IPS-NIHi7 (cell line): ENCODE measurements at regions not wholly inside any gene's neighbourhood (a gene's known extent, or its start where the extent isn't known, plus 50 kb on each side); places are given as distances from the start of the nearest gene placed in this dataset.

Experiments used
- DNase-seq: peaks from one replicate; pipeline ENCODE4 v3.0.0; 2012; ENCODE audit warnings: mixed read lengths; ENCODE audit errors: extremely low spot score

DNA sequence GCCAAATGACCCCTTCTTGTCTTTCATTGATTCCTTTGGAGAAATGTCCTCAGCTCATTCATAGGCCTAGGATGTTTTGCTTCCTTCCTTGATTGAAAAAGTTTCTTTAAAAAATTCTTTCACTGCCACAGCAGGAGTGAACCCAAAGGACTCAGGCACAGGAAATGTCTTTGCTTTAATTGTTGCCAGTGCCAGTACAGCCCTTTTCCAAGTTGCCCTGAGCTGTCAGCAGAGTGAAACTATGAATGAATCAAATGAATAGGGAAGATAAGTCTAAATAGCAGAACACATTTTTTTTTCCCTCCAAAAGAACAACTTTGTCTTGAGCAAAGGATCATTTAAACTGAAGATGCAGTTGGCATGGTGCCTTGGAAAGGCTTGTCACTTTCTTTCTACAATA, 63.8 kb upstream of the SLC4A4 start:
- DNase-seq = no peak

DNA sequence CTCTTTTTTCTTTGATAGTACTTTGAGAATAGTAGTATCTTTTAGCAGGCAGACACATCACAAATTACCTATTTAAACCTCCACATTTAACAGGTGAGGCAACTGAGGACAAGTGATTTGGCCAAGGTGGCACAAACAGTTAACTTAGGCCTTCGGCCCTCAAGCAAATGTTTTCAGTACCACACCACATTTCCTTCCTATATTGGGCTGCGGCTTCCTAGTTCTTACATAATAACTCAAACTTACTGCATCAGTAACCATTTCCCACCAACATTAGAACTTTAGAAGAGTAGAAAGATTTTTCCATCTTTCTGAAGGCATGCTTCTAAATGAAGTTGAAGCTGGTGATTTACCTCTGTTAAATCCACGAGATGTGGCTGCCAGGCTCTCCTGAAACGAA, 63.2 kb upstream of the SLC4A4 start:
- no peak for DNase-seq

DNA sequence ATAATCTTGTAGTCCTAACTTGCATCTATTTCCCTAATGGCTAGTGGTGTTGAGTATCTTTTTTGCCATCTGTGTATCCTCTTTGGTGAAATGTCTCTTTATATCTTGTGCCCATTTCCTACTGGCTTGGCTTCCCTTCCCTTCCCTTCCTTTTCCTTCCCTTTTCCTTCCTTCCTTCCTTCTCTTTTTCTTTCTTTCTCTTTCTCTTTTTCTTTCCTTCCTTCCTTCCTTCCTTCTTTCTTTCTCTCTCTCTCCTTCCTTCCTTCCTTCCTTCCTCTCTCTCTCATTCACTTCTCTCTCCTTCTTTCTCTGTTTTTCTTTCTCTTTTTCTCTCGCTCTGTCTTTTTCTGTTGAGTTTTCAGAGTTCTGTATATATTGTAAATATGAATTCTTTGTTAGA, 61.5 kb upstream of the SLC4A4 start:
- DNase-seq = no peak

DNA sequence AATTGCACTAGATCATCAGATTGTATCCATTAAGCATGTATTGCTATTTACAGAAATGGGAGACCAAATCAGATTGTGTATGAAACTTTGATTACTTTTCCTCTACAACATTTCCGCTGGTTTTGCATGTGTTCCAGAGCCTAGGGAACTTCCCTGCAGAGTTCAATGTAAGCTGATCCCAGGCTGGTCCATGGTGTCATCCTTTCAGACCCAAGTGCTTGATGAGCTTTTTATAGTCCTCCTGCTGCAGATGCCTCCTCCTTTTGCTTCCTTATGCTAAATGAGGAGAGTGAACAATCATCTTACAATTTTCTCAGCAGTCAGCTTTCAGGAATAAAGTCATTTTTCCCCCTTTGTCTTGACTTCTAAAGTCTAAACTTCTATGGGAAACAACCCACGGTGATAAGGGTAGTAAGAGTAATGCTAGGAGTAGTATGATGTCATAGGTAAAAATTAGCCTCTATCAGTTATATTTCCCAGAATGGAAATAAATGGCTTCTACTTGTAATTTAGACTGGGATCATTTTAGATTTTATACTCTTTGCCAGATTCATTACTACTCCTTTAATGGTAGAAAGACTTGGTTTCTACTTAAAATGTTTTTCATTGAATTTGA, 55.1 kb upstream of the SLC4A4 start:
- DNase-seq = no peak

DNA sequence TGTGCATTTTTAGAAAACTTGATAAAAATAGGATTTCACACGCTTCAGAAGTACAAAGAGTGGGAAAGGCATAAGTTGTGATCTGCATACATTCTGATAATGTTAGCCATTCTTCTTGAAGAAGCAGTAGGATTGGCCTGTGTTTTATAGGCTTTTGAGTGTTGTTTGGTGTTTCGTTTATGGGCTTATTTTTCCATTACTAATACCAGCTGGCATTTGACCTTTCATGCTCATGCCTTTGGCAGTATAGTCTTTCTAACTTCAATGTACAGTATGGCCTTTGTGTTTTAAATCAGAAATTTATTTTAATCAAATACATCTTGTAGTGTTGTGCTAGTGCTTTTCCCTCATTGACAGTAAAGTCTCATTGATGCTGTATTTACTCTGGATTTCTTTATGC, 51.5 kb upstream of the SLC4A4 start:
- DNase-seq = no peak

DNA sequence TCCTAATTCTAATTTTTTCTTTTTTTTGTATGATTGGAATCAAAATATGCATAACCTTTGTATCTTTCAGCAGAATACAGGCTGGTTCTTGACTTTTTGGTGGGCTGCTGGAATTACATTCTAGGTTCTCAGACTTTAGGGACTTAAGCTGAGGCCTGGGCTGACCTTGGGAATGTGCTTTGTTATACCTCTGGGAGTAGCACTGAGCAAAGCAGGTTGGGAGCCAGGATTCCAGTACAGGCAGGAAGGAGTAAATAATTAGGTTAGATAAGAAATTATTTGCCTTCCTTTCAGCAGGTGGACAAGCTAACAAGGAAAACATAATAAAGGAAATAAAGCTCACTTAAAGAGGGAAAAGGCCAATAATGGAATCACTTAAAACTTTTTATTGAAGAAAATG, 49.9 kb upstream of the SLC4A4 start:
- DNase-seq = no peak
